GM12872 (cell line): ENCODE measurements at regions not wholly inside any gene's neighbourhood (a gene's known extent, or its start where the extent isn't known, plus 50 kb on each side); places are given as distances from the start of the nearest gene placed in this dataset.

Experiments
- TF ChIP-seq, protein P1 (sequence below): IDR thresholded peaks from 3 replicates; pipeline ENCODE4 v1.5.1; 2011; ENCODE audit warnings: low read depth, mild to moderate bottlenecking, low read length, moderate library complexity; ENCODE audit not compliant: insufficient read depth

DNA sequence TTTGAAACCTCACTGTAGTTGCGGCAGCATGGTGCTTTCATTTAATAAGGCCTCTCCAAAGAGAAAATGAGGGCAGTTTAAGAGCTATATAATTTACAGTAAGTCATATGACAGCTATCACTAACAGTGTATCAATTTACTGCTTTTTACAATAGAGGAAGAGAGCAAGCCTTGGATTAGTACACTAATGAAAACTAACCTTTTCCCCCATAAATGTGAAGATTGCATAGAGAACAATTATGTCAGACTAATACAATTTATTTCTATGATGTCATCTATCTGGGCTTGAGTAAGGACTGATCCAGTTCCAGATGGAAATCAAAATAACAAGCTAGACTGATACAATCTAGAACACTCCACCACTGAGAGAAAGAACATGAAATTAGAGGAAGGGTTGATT is 78.1 kb upstream of the FAM83B start:
- TF ChIP-seq, protein P1, sequence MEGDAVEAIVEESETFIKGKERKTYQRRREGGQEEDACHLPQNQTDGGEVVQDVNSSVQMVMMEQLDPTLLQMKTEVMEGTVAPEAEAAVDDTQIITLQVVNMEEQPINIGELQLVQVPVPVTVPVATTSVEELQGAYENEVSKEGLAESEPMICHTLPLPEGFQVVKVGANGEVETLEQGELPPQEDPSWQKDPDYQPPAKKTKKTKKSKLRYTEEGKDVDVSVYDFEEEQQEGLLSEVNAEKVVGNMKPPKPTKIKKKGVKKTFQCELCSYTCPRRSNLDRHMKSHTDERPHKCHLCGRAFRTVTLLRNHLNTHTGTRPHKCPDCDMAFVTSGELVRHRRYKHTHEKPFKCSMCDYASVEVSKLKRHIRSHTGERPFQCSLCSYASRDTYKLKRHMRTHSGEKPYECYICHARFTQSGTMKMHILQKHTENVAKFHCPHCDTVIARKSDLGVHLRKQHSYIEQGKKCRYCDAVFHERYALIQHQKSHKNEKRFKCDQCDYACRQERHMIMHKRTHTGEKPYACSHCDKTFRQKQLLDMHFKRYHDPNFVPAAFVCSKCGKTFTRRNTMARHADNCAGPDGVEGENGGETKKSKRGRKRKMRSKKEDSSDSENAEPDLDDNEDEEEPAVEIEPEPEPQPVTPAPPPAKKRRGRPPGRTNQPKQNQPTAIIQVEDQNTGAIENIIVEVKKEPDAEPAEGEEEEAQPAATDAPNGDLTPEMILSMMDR: no peak

DNA sequence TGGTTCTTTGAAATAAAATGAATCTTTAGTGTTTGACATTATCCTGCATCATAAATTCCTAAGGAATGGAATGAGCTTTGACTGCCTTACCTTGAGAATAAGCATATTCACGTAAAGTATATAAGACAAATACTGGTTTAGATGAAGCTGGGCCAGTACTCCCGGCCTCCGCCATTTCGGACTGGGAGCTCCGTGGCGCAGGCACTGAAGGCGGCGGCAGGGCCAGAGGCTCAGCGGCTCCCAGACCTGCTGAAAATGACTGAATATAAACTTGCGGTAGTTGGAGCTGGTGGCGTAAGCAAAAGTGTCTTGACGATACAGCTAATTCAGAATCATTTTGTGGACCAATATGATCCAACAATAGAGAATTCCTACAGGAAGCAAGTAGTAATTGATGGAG is 76.2 kb upstream of the FAM83B start:
- TF ChIP-seq, protein P1: no peak

- TF ChIP-seq, protein P1: no peak
Measured at GRCh38 chr6:54771968-54772367, 74.6 kb upstream of the FAM83B start.

DNA sequence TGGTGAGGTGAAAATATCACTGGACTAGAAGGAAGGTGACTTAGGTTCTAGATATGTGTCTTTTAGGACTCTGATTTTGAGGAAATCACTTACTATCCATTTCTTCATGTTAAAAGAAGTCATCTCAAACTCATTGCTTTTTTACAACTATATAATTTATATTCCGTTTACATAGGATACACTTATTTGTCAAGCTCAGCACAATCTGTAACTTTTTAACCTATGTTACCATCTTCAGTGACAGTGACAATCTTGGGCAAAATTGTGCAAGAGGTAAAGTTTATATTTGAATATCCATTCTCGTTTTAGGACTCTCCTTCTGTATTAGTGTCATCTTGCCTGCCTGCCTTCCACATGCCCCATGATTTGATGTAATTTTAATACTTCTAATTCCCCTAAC is 74.0 kb upstream of the FAM83B start:
- TF ChIP-seq, protein P1: no peak

DNA sequence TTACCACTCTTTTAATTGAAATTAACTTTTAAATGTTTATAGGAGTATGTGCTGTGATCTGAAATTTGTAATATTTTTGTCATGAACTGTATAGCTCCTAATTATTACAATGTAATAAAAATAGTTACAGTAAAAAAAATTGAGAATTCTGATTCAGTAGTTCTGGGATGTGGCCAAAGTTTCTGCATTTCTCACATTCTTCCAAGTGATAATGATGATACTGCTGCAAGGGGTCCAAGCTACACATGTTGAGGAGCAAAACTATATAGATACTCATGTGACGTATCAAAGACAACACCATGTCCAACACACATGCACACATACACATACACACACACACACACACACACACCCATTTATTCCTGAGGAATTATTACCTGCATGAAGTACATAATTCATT is 71.0 kb upstream of the FAM83B start:
- TF ChIP-seq, protein P1: no peak

DNA sequence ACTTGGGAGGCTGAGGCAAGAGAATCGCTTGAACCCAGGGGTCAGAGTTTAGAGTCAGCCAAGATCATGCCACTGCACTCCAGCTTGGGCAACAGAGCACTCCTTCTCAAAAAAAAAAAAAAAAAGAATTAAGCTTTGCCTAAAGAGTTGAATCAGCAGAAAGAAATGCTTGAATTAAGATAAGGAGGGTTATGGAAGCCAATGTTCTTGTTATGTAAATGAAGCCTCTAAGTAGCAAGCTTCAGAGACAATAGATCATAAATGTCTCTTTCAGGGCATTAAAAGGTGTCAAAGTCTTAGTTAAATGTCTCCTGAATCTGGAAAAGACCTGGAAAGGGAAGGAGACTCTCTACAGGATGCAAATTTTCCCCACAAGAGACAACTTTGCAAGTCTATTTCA is 69.7 kb upstream of the FAM83B start:
- TF ChIP-seq, protein P1: no peak

DNA sequence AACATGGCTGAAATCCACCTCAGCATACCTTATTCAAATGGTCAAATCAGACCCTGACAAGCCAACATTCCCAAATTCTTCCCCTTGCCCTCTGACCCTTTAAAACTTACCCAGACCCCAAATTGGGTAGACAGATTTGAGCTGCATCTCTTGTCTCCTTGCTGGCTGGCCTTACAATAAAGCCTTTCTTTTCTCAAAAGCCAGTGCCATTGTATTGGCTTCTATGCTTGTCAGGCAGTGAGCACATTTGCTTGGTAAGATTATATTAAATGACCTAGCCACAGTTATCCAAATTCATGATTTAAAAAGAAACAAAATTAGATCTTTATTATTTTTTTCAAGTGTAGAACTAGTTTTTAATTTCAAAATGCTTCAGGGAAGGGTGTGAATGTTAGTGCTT is 67.8 kb upstream of the FAM83B start:
- TF ChIP-seq, protein P1: no peak

- TF ChIP-seq, protein P1: no peak
Measured at GRCh38 chr6:54784011-54784410, 62.6 kb upstream of the FAM83B start.
